H9 (cell line): ENCODE measurements at regions not wholly inside any gene's neighbourhood (a gene's known extent, or its start where the extent isn't known, plus 50 kb on each side); places are given as distances from the start of the nearest gene placed in this dataset.

Source experiments
- DNase-seq: peaks from one replicate; pipeline ENCODE4 v3.0.0-alpha.2; 2017
- H2AFZ ChIP-seq: one replicate; pipeline ENCODE4 v1.6.1; 2013; ENCODE audit warnings: mild to moderate bottlenecking, low read length, control low read depth, moderate library complexity
- H2AK5ac ChIP-seq: 2 replicates; pipeline ENCODE4 v1.6.1; 2013; ENCODE audit warnings: low read length, control low read depth, mixed read lengths; ENCODE audit not compliant: insufficient read length
- H2BK120ac ChIP-seq: one replicate; pipeline ENCODE4 v1.6.1; 2013; ENCODE audit warnings: low read depth, mild to moderate bottlenecking, low read length, control low read depth, inconsistent platforms; ENCODE audit not compliant: poor library complexity, severe bottlenecking
- H2BK12ac ChIP-seq: 2 replicates; pipeline ENCODE4 v1.6.1; 2013; ENCODE audit warnings: low read length, control low read depth, mixed read lengths, low read depth; ENCODE audit not compliant: insufficient read length
- H2BK15ac ChIP-seq: 2 replicates; pipeline ENCODE4 v1.6.1; 2013; ENCODE audit warnings: low read depth, low read length, control low read depth
- H2BK20ac ChIP-seq: one replicate; pipeline ENCODE4 v1.6.1; 2013; ENCODE audit warnings: low read depth, mild to moderate bottlenecking, low read length, control low read depth, inconsistent platforms; ENCODE audit not compliant: poor library complexity, severe bottlenecking
- H2BK5ac ChIP-seq: 2 replicates; pipeline ENCODE4 v1.6.1; 2013; ENCODE audit warnings: low read length, control low read depth, mixed read lengths; ENCODE audit not compliant: insufficient read length
- H3K14ac ChIP-seq: 2 replicates; pipeline ENCODE4 v1.6.1; 2013; ENCODE audit warnings: low read length, control low read depth; ENCODE audit not compliant: insufficient read depth
- H3K18ac ChIP-seq: 2 replicates; pipeline ENCODE4 v1.6.1; 2013; ENCODE audit warnings: low read depth, mild to moderate bottlenecking, mixed read lengths, low read length, control low read depth; ENCODE audit not compliant: insufficient read length
- H3K23ac ChIP-seq: 2 replicates; pipeline ENCODE4 v1.6.1; 2013; ENCODE audit warnings: low read length, control low read depth, mixed read lengths, low read depth; ENCODE audit not compliant: insufficient read length
- H3K23me2 ChIP-seq: 2 replicates; pipeline ENCODE4 v1.6.1; 2013; ENCODE audit warnings: low read depth, mild to moderate bottlenecking, mixed read lengths, low read length, control low read depth; ENCODE audit not compliant: insufficient read length, poor library complexity, severe bottlenecking
- H3K27ac ChIP-seq: 2 replicates; pipeline ENCODE4 v1.5.1; 2013; ENCODE audit warnings: low read length, control low read depth, mixed read lengths, low read depth; ENCODE audit not compliant: insufficient read length
- H3K27me3 ChIP-seq: 2 replicates; pipeline ENCODE4 v1.6.1; 2013; ENCODE audit warnings: low read length, control low read depth, inconsistent platforms; ENCODE audit not compliant: insufficient read depth
- H3K4ac ChIP-seq: 2 replicates; pipeline ENCODE4 v1.6.1; 2013; ENCODE audit warnings: low read depth, mild to moderate bottlenecking, control low read depth, inconsistent platforms, low read length, moderate library complexity
- H3K4me1 ChIP-seq: 2 replicates; pipeline ENCODE4 v1.6.1; 2013; ENCODE audit warnings: low read length, control low read depth, inconsistent platforms; ENCODE audit not compliant: insufficient read depth
- H3K4me2 ChIP-seq: 2 replicates; pipeline ENCODE4 v1.6.1; 2013; ENCODE audit warnings: low read length, control low read depth, mixed read lengths; ENCODE audit not compliant: insufficient read length, insufficient read depth
- H3K56ac ChIP-seq: 2 replicates; pipeline ENCODE4 v1.6.1; 2013; ENCODE audit warnings: low read depth, mild to moderate bottlenecking, mixed read lengths, low read length, control low read depth; ENCODE audit not compliant: insufficient read length
- H3K79me1 ChIP-seq: 2 replicates; pipeline ENCODE4 v1.6.1; 2013; ENCODE audit warnings: low read depth, mild to moderate bottlenecking, moderate library complexity, low read length, control low read depth, inconsistent platforms; ENCODE audit not compliant: insufficient read depth, poor library complexity, severe bottlenecking
- H3K79me2 ChIP-seq: 2 replicates; pipeline ENCODE4 v1.6.1; 2013; ENCODE audit warnings: low read length, control low read depth, inconsistent platforms; ENCODE audit not compliant: insufficient read depth
- H3K9ac ChIP-seq: 2 replicates; pipeline ENCODE4 v1.6.1; 2013; ENCODE audit warnings: low read length, control low read depth, mixed read lengths; ENCODE audit not compliant: insufficient read length; ENCODE audit errors: extremely low read depth
- H3K9me3 ChIP-seq: one replicate; pipeline ENCODE4 v1.6.1; 2013; ENCODE audit warnings: low read depth, low read length, inconsistent platforms; ENCODE audit not compliant: control insufficient read depth
- H3T11ph ChIP-seq: one replicate; pipeline ENCODE4 v1.6.1; 2013; ENCODE audit warnings: mild to moderate bottlenecking, low read length, control low read depth, inconsistent platforms
- H4K20me1 ChIP-seq: one replicate; pipeline ENCODE4 v1.6.1; 2013; ENCODE audit not compliant: control insufficient read depth, insufficient read length, insufficient read depth
- H4K5ac ChIP-seq: 2 replicates; pipeline ENCODE4 v1.6.1; 2013; ENCODE audit warnings: low read depth, mild to moderate bottlenecking, mixed read lengths, low read length, control low read depth; ENCODE audit not compliant: insufficient read length
- H4K8ac ChIP-seq: replicated peaks from 2 replicates; pipeline ENCODE4 v1.6.1; 2013; ENCODE audit warnings: low read length, control low read depth, mixed read lengths, low read depth; ENCODE audit not compliant: insufficient read length
- H4K91ac ChIP-seq: 2 replicates; pipeline ENCODE4 v1.6.1; 2013; ENCODE audit warnings: low read depth, mild to moderate bottlenecking, moderate library complexity, mixed read lengths, low read length, control low read depth; ENCODE audit not compliant: insufficient read length
- H3K27ac Mint-ChIP-seq, 3 experiments: 2 replicates in 2 of 3; 3 replicates in 1 of 3; pipeline ENCODE4 v1.8.0; 2020 to 2021; ENCODE audit warnings: mixed read lengths in 3 of 3, mild to moderate bottlenecking in 1 of 3, moderate library complexity in 1 of 3
- H3K27me3 Mint-ChIP-seq: 2 replicates; pipeline ENCODE4 v1.8.0; 2021; ENCODE audit warnings: low read depth, mild to moderate bottlenecking, moderate library complexity, mixed read lengths
- H3K36me3 Mint-ChIP-seq, 3 experiments: 2 replicates in 2 of 3; 3 replicates in 1 of 3; pipeline ENCODE4 v1.8.0; 2020 to 2021; ENCODE audit warnings: low read depth in 3 of 3, mixed read lengths in 3 of 3; ENCODE audit not compliant: insufficient read depth in 1 of 3
- H3K4me1 Mint-ChIP-seq, 2 experiments: 2 replicates each; pipeline ENCODE4 v1.8.0; 2020; ENCODE audit warnings: mixed read lengths in 2 of 2
- H3K4me3 Mint-ChIP-seq, 2 experiments: 2 replicates in 1 of 2; 3 replicates in 1 of 2; pipeline ENCODE4 v1.8.0; 2020 to 2021; ENCODE audit warnings: mild to moderate bottlenecking in 2 of 2, mixed read lengths in 2 of 2, moderate library complexity in 1 of 2
- H3K9me3 Mint-ChIP-seq, 2 experiments: 2 replicates in 1 of 2; 3 replicates in 1 of 2; pipeline ENCODE4 v1.8.0; 2020; ENCODE audit warnings: mild to moderate bottlenecking in 2 of 2, mixed read lengths in 2 of 2, moderate library complexity in 1 of 2
- CTCF ChIP-seq: fragments of 200-600 bp; sonication (generic); conservative IDR thresholded peaks from 3 replicates; pipeline ENCODE4 v1.8.0; 2021; ENCODE audit warnings: antibody characterized with exemption, mild to moderate bottlenecking
- WGBS: extraction: QIAGEN DNeasy Blood & Tissue Kit; methylation state at CpG from one replicate; pipeline ENCODE4 v1.1.7; 2013; ENCODE audit warnings: missing lambda C conversion rate, low lambda C conversion rate, mixed read lengths; ENCODE audit not compliant: insufficient read length; ENCODE audit errors: extremely low coverage; 5-methylcytosine and 5-hydroxymethylcytosine counted together

- H3K27ac Mint-ChIP-seq: no peak overlapping the region
- no peak overlapping the region for H4K5ac ChIP-seq
- H3K36me3 Mint-ChIP-seq: no peaks in the 10 kb centered on the region
- no peaks in the 10 kb centered on the region for H3K27me3 ChIP-seq
- no peaks in the 10 kb centered on the region for H3K79me2 ChIP-seq
- no peak overlapping the region for H3K18ac ChIP-seq
- no peak overlapping the region for H2BK12ac ChIP-seq
- no peaks in the 10 kb centered on the region for H3K4me1 ChIP-seq
- H3K4me1 Mint-ChIP-seq: no peaks in the 10 kb centered on the region
- DNase-seq: no peak
- no CpG with 5 or more reads among the region's 1 CpG for WGBS
- no peak overlapping the region for H3K9ac ChIP-seq
- no peaks in the 10 kb centered on the region for H3K23me2 ChIP-seq
- H2AK5ac ChIP-seq: no peak overlapping the region
- no peak overlapping the region for H2BK20ac ChIP-seq
- H2BK120ac ChIP-seq: no peak overlapping the region
- H3K23ac ChIP-seq: no peak overlapping the region
- H3K9me3 ChIP-seq: no peaks in the 10 kb centered on the region
- H3T11ph ChIP-seq: no peak overlapping the region
- no peaks in the 10 kb centered on the region for H3K9me3 Mint-ChIP-seq
- no peaks in the 10 kb centered on the region for H3K27me3 Mint-ChIP-seq
- no peak overlapping the region for H2BK15ac ChIP-seq
- no peak overlapping the region for H3K56ac ChIP-seq
- no peak overlapping the region for H3K14ac ChIP-seq
- H4K91ac ChIP-seq: no peak overlapping the region
- no peaks in the 10 kb centered on the region for H3K79me1 ChIP-seq
- no peaks in the 10 kb centered on the region for H4K20me1 ChIP-seq
- H2BK5ac ChIP-seq: no peak overlapping the region
- no peak overlapping the region for H4K8ac ChIP-seq
- no peak overlapping the region for H2AFZ ChIP-seq
- no peak overlapping the region for H3K27ac ChIP-seq
- H3K4me2 ChIP-seq: no peak overlapping the region
- no peak overlapping the region for H3K4ac ChIP-seq
- no peak overlapping the region for H3K4me3 Mint-ChIP-seq
- TF ChIP-seq CTCF: no peak
These were observed 126.3 kb upstream of the NRXN1 start for GRCh38 chr2:51158251-51158650.
